ENCODE measurements at regions not wholly inside any gene's neighbourhood (a gene's known extent, or its start where the extent isn't known, plus 50 kb on each side); places are given as distances from the start of the nearest gene placed in this dataset.

GRCh38 chr1:201740086-201740541, 88.8 kb upstream of the IPO9 start:
- H3K27ac ChIP-seq = no peak overlapping the region
- TF ChIP-seq, protein P1, sequence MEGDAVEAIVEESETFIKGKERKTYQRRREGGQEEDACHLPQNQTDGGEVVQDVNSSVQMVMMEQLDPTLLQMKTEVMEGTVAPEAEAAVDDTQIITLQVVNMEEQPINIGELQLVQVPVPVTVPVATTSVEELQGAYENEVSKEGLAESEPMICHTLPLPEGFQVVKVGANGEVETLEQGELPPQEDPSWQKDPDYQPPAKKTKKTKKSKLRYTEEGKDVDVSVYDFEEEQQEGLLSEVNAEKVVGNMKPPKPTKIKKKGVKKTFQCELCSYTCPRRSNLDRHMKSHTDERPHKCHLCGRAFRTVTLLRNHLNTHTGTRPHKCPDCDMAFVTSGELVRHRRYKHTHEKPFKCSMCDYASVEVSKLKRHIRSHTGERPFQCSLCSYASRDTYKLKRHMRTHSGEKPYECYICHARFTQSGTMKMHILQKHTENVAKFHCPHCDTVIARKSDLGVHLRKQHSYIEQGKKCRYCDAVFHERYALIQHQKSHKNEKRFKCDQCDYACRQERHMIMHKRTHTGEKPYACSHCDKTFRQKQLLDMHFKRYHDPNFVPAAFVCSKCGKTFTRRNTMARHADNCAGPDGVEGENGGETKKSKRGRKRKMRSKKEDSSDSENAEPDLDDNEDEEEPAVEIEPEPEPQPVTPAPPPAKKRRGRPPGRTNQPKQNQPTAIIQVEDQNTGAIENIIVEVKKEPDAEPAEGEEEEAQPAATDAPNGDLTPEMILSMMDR (IDR thresholded peaks at IDR 0.05) = no peak
- no peak for TF ChIP-seq ZFX (IDR thresholded peaks at IDR 0.05; ENCODE audit: borderline replicate concordance)

GRCh38 chr1:201740670-201741111, 88.3 kb upstream of the IPO9 start:
- no peak overlapping the region for H3K27ac ChIP-seq
- TF ChIP-seq, protein P1 (IDR thresholded peaks at IDR 0.05) = no peak
- TF ChIP-seq ZFX (IDR thresholded peaks at IDR 0.05; ENCODE audit: borderline replicate concordance) = no peak

DNA sequence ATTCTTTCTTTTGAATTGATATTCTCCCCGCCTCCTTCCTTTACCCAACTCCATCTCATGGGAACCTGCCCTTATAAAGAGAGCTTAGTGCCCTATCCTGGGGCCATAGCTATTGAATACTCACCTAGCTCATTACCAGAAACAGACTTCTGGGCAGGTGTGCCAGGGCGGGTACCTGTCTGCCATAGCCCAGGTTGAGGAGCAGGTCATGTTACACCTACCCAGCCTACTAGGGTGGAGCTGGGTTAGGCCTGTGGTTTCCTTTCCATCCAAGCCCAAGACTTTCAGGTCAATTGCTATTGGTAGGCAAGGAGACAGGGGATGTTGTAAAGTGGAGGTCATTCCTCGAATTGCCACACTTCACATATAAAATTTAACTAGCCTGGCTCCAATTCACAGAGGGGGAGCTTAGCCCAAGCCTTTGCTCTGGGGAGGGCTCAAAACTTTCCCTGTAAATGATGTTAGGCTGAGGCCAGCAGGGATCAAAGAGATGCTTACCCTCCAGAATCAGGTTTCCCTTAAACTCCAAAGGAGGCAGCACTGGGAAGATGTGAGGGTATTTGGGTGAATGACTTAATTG, 87.1 kb upstream of the IPO9 start:
- no peak overlapping the region for H3K27ac ChIP-seq
- TF ChIP-seq, protein P1 (IDR thresholded peaks at IDR 0.05) = no peak
- no peak for TF ChIP-seq ZFX (IDR thresholded peaks at IDR 0.05; ENCODE audit: borderline replicate concordance)

- H3K27ac ChIP-seq = no peak overlapping the region
- TF ChIP-seq, protein P1 (IDR thresholded peaks at IDR 0.05) = no peak
- no peak for TF ChIP-seq ZFX (IDR thresholded peaks at IDR 0.05; ENCODE audit: borderline replicate concordance)
These were observed 86.5 kb upstream of the IPO9 start for GRCh38 chr1:201742476-201742875.

DNA sequence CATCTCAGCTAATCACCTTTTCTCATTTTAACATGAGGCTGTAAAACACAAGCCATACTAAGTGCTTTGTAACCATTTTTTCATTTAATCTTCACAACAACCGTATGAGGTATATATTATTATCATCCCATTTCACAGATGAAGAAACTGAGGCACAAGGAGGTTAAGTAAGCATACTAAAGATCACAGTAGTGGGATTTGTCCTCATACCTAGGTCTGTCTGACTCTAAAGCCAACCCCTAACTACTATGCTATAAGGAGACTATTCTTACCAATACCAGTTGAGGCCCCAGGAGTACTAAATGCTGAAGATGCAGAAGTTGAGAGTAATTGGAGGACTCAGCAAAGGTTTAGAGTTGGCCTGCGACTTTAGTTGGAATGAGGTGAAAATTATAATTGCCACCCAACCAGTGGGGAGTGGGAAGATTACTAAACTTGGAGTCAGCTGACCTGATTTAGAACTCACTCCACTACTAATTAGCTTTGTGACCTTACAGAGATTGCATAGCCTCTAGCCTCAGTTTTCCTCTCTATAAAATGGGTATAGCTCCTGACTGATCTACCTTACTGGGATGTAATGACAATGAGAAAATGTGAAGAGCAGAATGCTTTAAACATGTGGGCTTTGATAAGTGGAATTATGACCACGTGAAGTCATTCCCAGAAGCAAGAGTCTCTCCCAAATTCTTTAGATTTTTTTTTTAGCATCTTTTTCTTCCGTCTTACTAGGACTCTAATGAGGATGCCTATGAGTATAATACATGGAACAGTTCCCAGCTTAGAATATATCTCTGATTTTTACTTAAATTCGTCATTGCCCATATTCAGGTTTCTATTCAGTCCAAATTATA, 85.8 kb upstream of the IPO9 start:
- H3K27ac ChIP-seq = no peak overlapping the region
- TF ChIP-seq, protein P1 (IDR thresholded peaks at IDR 0.05) = no peak
- no peak for TF ChIP-seq ZFX (IDR thresholded peaks at IDR 0.05; ENCODE audit: borderline replicate concordance)

DNA sequence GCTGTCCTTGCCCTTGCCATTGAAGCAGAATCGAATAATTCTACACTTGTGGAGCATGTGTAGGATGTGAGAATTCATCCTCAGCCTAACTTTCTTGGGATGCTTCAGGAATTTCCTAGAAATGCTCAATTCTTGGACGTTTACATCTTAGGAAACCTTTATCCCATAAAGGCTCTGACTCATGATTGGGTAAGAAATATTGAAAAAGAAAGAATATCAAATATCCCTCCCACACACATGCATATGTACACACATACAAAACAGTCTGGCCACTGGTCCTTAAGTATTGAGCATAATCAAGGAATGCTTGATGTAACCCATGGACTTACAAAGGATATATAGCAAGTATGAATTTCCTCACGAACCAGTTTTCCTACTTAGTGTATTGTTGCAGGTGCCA, 83.9 kb upstream of the IPO9 start:
- TF ChIP-seq, protein P1 (IDR thresholded peaks at IDR 0.05) = no peak
- TF ChIP-seq ZFX (IDR thresholded peaks at IDR 0.05; ENCODE audit: borderline replicate concordance) = no peak
- H3K27ac ChIP-seq = no peak overlapping the region

GRCh38 chr1:201746156-201746555, 82.8 kb upstream of the IPO9 start:
- TF ChIP-seq, protein P1 (IDR thresholded peaks at IDR 0.05) = no peak
- TF ChIP-seq ZFX (IDR thresholded peaks at IDR 0.05; ENCODE audit: borderline replicate concordance) = no peak
- H3K27ac ChIP-seq = no peak overlapping the region

Data from 22Rv1 (cell line).